ENCODE measurements at regions not wholly inside any gene's neighbourhood (a gene's known extent, or its start where the extent isn't known, plus 50 kb on each side); places are given as distances from the start of the nearest gene placed in this dataset.

GRCh38 chr1:192958350-192958749 lies 100.8 kb downstream of the UCHL5 start:
- Mint-ChIP-seq H3K4me1 (no peaks in the 10 kb centered on the region), H3K9me3 (no peaks in the 10 kb centered on the region), H3K4me3 (no peak overlapping the region), H3K36me3 (ENCODE audit: insufficient read depth) (peaks cover 4% of the 10 kb centered on the region), H3K27ac (ENCODE audit: low read depth) (no peak overlapping the region), H3K27me3 (no peaks in the 10 kb centered on the region)
- no peak for DNase-seq (ENCODE audit: low spot score in 2 of 2)
- ATAC-seq (replicated peaks; ENCODE audit: extremely low read depth, poor library complexity, severe bottlenecking), result no peak

GRCh38 chr1:192958871-192959270 lies 100.3 kb downstream of the UCHL5 start:
- H3K27ac Mint-ChIP-seq (ENCODE audit: low read depth), result no peak overlapping the region
- no peak overlapping the region for H3K4me3 Mint-ChIP-seq
- H3K36me3 Mint-ChIP-seq (ENCODE audit: insufficient read depth), result peaks cover 4% of the 10 kb centered on the region
- H3K27me3 Mint-ChIP-seq, result no peaks in the 10 kb centered on the region
- ATAC-seq (replicated peaks; ENCODE audit: extremely low read depth, poor library complexity, severe bottlenecking) (no peak), DNase-seq (ENCODE audit: low spot score in 2 of 2) (no peak)
- no peaks in the 10 kb centered on the region for H3K4me1 Mint-ChIP-seq
- H3K9me3 Mint-ChIP-seq, result no peaks in the 10 kb centered on the region

GRCh38 chr1:192959657-192960186 lies 99.4 kb downstream of the UCHL5 start:
- Mint-ChIP-seq H3K27ac (ENCODE audit: low read depth) (no peak overlapping the region), H3K4me1 (no peaks in the 10 kb centered on the region), H3K27me3 (no peaks in the 10 kb centered on the region), H3K4me3 (no peak overlapping the region), H3K9me3 (no peaks in the 10 kb centered on the region), H3K36me3 (ENCODE audit: insufficient read depth) (peaks cover 4% of the 10 kb centered on the region)
- no peak for ATAC-seq (replicated peaks; ENCODE audit: extremely low read depth, poor library complexity, severe bottlenecking)
- no peak for DNase-seq (ENCODE audit: low spot score in 2 of 2)

Measured in central memory CD8-positive, alpha-beta T cell (primary cell).